ENCODE measurements at regions not wholly inside any gene's neighbourhood (a gene's known extent, or its start where the extent isn't known, plus 50 kb on each side); places are given as distances from the start of the nearest gene placed in this dataset.

- no peak for TF ChIP-seq POLR2A (IDR thresholded peaks at IDR 0.05)
- TF ChIP-seq CTCF (IDR thresholded peaks at IDR 0.05): no peak
These were observed 190.9 kb upstream of the IL12A start for GRCh38 chr3:159797771-159798170.
